HUES6 (cell line): ENCODE measurements at regions not wholly inside any gene's neighbourhood (a gene's known extent, or its start where the extent isn't known, plus 50 kb on each side); places are given as distances from the start of the nearest gene placed in this dataset.
"Not testable (repeated sequence)": the region's sequence is repeated elsewhere in the genome, so short reads cannot be mapped to it uniquely, and the experiment has no call there.

Source experiments
- H3K27ac ChIP-seq: 2 replicates; pipeline ENCODE4 v1.7.0; 2013; ENCODE audit warnings: low read depth, mild to moderate bottlenecking, low read length, inconsistent platforms
- H3K27me3 ChIP-seq: 2 replicates; pipeline ENCODE4 v1.6.1; 2013; ENCODE audit warnings: low read length; ENCODE audit not compliant: control insufficient read depth, insufficient read depth
- H3K36me3 ChIP-seq: 2 replicates; pipeline ENCODE4 v1.6.1; 2013; ENCODE audit warnings: low read length; ENCODE audit not compliant: control insufficient read depth, insufficient read depth
- H3K4me1 ChIP-seq: 2 replicates; pipeline ENCODE4 v1.6.1; 2013; ENCODE audit warnings: low read length; ENCODE audit not compliant: control insufficient read depth, insufficient read depth
- H3K4me3 ChIP-seq: 2 replicates; pipeline ENCODE4 v1.5.1; 2013; ENCODE audit warnings: low read depth, low read length
- H3K9ac ChIP-seq: one replicate; pipeline ENCODE4 v1.6.1; 2013; ENCODE audit warnings: mild to moderate bottlenecking, low read length
- H3K9me3 ChIP-seq: 2 replicates; pipeline ENCODE4 v1.6.1; 2013; ENCODE audit warnings: low read depth, low read length; ENCODE audit not compliant: control insufficient read depth, insufficient read depth

- no peak overlapping the region for H3K27ac ChIP-seq
- no peaks in the 10 kb centered on the region for H3K4me1 ChIP-seq
- H3K4me3 ChIP-seq, result no peak overlapping the region
- H3K27me3 ChIP-seq, result no peaks in the 10 kb centered on the region
- H3K9ac ChIP-seq, result no peak overlapping the region
- no peaks in the 10 kb centered on the region for H3K36me3 ChIP-seq
- H3K9me3 ChIP-seq, result peaks cover 31% of the 10 kb centered on the region
Measured at GRCh38 chr7:8314566-8314965, 52.6 kb upstream of the ICA1 start.

GRCh38 chr7:8319115-8319514 is 57.1 kb upstream of the ICA1 start:
- Histone ChIP-seq H3K4me1 (no peaks in the 10 kb centered on the region), H3K9ac (no peak overlapping the region), H3K27ac (no peak overlapping the region), H3K36me3 (peaks cover 4% of the 10 kb centered on the region; the same call in 1 of the 2 replicates), H3K9me3 (peaks cover 20% of the 10 kb centered on the region), H3K27me3 (no peaks in the 10 kb centered on the region), H3K4me3 (no peak overlapping the region)

GRCh38 chr7:8320174-8320573 is 58.2 kb upstream of the ICA1 start:
- Histone ChIP-seq H3K36me3 (peaks cover 4% of the 10 kb centered on the region; the same call in 1 of the 2 replicates), H3K4me1 (no peaks in the 10 kb centered on the region), H3K27ac (no peak overlapping the region)

GRCh38 chr7:8321312-8321711 is 59.3 kb upstream of the ICA1 start:
- Histone ChIP-seq H3K36me3 (peaks cover 4% of the 10 kb centered on the region; the same call in 1 of the 2 replicates), H3K27ac (no peak overlapping the region), H3K4me3 (no peak overlapping the region), H3K4me1 (no peaks in the 10 kb centered on the region), H3K27me3 (no peaks in the 10 kb centered on the region), H3K9me3 (peaks cover 20% of the 10 kb centered on the region), H3K9ac (no peak overlapping the region)

More at GRCh38 chr7:8320174-8320573, 58.2 kb upstream of the ICA1 start:
- Histone ChIP-seq H3K9me3 (peaks cover 20% of the 10 kb centered on the region), H3K27me3 (no peaks in the 10 kb centered on the region), H3K4me3 (no peak overlapping the region), H3K9ac (no peak overlapping the region)

- Histone ChIP-seq H3K27me3 (no peaks in the 10 kb centered on the region), H3K9ac (no peak overlapping the region), H3K9me3 (peaks cover 20% of the 10 kb centered on the region), H3K36me3 (peaks cover 4% of the 10 kb centered on the region; the same call in 1 of the 2 replicates), H3K27ac (no peak overlapping the region), H3K4me3 (no peak overlapping the region), H3K4me1 (no peaks in the 10 kb centered on the region)
Measured at GRCh38 chr7:8322667-8323066, 60.7 kb upstream of the ICA1 start.

- Histone ChIP-seq H3K9me3 (peaks cover 5% of the 10 kb centered on the region), H3K4me3 (no peak overlapping the region), H3K27me3 (no peaks in the 10 kb centered on the region), H3K9ac (no peak overlapping the region), H3K4me1 (no peaks in the 10 kb centered on the region), H3K36me3 (peaks cover 4% of the 10 kb centered on the region; the same call in 1 of the 2 replicates), H3K27ac (no peak overlapping the region)
Measured at GRCh38 chr7:8325067-8325466, 63.1 kb upstream of the ICA1 start.

- Histone ChIP-seq H3K4me1 (no peaks in the 10 kb centered on the region), H3K36me3 (peaks cover 4% of the 10 kb centered on the region; the same call in 1 of the 2 replicates), H3K9ac (no peak overlapping the region), H3K4me3 (no peak overlapping the region), H3K9me3 (peaks cover 4% of the 10 kb centered on the region; the same call in 1 of the 2 replicates), H3K27ac (no peak overlapping the region), H3K27me3 (no peaks in the 10 kb centered on the region)
Measured at GRCh38 chr7:8327199-8327598, 65.2 kb upstream of the ICA1 start.

- Histone ChIP-seq H3K9me3 (no peaks in the 10 kb centered on the region), H3K27me3 (no peaks in the 10 kb centered on the region), H3K9ac (no peak overlapping the region), H3K4me1 (no peaks in the 10 kb centered on the region), H3K4me3 (no peak overlapping the region), H3K36me3 (peaks cover 20% of the 10 kb centered on the region), H3K27ac (no peak overlapping the region)
Measured at GRCh38 chr7:8338206-8338605, 76.2 kb upstream of the ICA1 start.

- no peaks in the 10 kb centered on the region for H3K4me1 ChIP-seq
- peaks cover 20% of the 10 kb centered on the region for H3K36me3 ChIP-seq
- H3K9me3 ChIP-seq, result peaks cover 23% of the 10 kb centered on the region
- H3K4me3 ChIP-seq, result no peak overlapping the region
- no peak overlapping the region for H3K9ac ChIP-seq
- no peak overlapping the region for H3K27ac ChIP-seq
- H3K27me3 ChIP-seq, result no peaks in the 10 kb centered on the region
Measured at GRCh38 chr7:8343556-8343955, 81.6 kb upstream of the ICA1 start.

- H3K27ac ChIP-seq, H3K4me1 ChIP-seq, H3K9ac ChIP-seq, H3K27me3 ChIP-seq, H3K4me3 ChIP-seq, H3K36me3 ChIP-seq: not testable (repeated sequence)
- H3K9me3 ChIP-seq, result peaks cover 23% of the 10 kb centered on the region
Measured at GRCh38 chr7:8347395-8347794, 85.4 kb upstream of the ICA1 start.

- not testable (repeated sequence) for H3K9me3 ChIP-seq, H3K4me1 ChIP-seq, H3K27ac ChIP-seq, H3K36me3 ChIP-seq, H3K4me3 ChIP-seq, H3K27me3 ChIP-seq, H3K9ac ChIP-seq
Measured at GRCh38 chr7:8351654-8352053, 81.8 kb upstream of the NXPH1 start.

GRCh38 chr7:8353991-8354390 is 79.4 kb upstream of the NXPH1 start:
- Histone ChIP-seq H3K9ac (no peak overlapping the region), H3K36me3 (no peaks in the 10 kb centered on the region), H3K4me1 (no peaks in the 10 kb centered on the region), H3K27me3 (no peaks in the 10 kb centered on the region), H3K9me3 (peaks cover 3% of the 10 kb centered on the region), H3K4me3 (no peak overlapping the region), H3K27ac (no peak overlapping the region)
